Fibroblast of mammary gland (primary cell): ENCODE measurements at regions not wholly inside any gene's neighbourhood (a gene's known extent, or its start where the extent isn't known, plus 50 kb on each side); places are given as distances from the start of the nearest gene placed in this dataset.

Source experiments
- DNase-seq: peaks from one replicate; pipeline ENCODE4 v3.0.0-alpha.2; 2010; ENCODE audit warnings: low read depth
- H3K4me3 ChIP-seq: 2 replicates; pipeline ENCODE4 v1.5.1; 2011; ENCODE audit warnings: low read depth, mild to moderate bottlenecking, low read length, moderate library complexity; ENCODE audit not compliant: control insufficient read depth
- CTCF ChIP-seq: conservative IDR thresholded peaks from 2 replicates; pipeline ENCODE4 v1.5.1; 2011; ENCODE audit warnings: low read depth, low read length, inconsistent platforms; ENCODE audit not compliant: control insufficient read depth, insufficient read depth

- no peak for DNase-seq
- H3K4me3 ChIP-seq = no peak overlapping the region
- TF ChIP-seq CTCF = no peak
Observed at GRCh38 chr22:49086181-49086580, 741.5 kb downstream of the BRD1 start.

- no peak for DNase-seq
- H3K4me3 ChIP-seq = no peak overlapping the region
- TF ChIP-seq CTCF = no peak
Observed at GRCh38 chr22:49084206-49084605, 743.5 kb downstream of the BRD1 start.

GRCh38 chr22:49083607-49084006 lies 744.1 kb downstream of the BRD1 start:
- no peak overlapping the region for H3K4me3 ChIP-seq
- DNase-seq = no peak
- no peak for TF ChIP-seq CTCF

- H3K4me3 ChIP-seq = no peak overlapping the region
- no peak for TF ChIP-seq CTCF
- no peak for DNase-seq
Observed at GRCh38 chr22:49082451-49082850, 745.2 kb downstream of the BRD1 start.

GRCh38 chr22:49081926-49082325 lies 745.7 kb downstream of the BRD1 start:
- no peak for DNase-seq
- H3K4me3 ChIP-seq = no peak overlapping the region
- TF ChIP-seq CTCF = no peak

- no peak for TF ChIP-seq CTCF
- no peak for DNase-seq
- H3K4me3 ChIP-seq = no peak overlapping the region
Observed at GRCh38 chr22:49081261-49081666, 746.4 kb downstream of the BRD1 start.

GRCh38 chr22:49080631-49081030 lies 747.0 kb downstream of the BRD1 start:
- no peak for DNase-seq
- no peak for TF ChIP-seq CTCF
- H3K4me3 ChIP-seq = no peak overlapping the region
